COLO668 (cell line): ENCODE measurements at regions not wholly inside any gene's neighbourhood (a gene's known extent, or its start where the extent isn't known, plus 50 kb on each side); places are given as distances from the start of the nearest gene placed in this dataset.

Experiments used
- DNase-seq: peaks from one replicate; lab custom pipeline; 2025; ENCODE audit not compliant: unreplicated experiment; lab: John Stamatoyannopoulos, UW

DNA sequence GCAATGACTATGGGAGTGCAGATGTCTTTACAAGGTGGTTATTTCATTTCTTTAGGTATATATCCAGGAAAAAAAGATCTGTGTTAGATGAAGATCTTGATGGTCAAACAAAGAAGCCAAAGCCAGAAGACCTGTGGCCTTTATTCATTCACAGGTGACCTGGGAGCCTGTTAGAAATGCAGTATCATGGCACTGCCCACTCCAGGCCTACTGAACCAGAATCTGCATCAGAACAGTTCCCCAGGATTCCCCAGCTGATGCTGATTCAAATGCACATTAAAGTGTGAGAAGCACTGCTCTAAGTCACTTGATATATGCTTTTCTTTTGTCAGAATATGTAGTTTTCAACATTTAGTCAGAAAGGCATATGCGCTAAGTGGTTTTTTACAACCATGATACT lies 251.1 kb downstream of the IPMK start:
- no peak for DNase-seq

DNA sequence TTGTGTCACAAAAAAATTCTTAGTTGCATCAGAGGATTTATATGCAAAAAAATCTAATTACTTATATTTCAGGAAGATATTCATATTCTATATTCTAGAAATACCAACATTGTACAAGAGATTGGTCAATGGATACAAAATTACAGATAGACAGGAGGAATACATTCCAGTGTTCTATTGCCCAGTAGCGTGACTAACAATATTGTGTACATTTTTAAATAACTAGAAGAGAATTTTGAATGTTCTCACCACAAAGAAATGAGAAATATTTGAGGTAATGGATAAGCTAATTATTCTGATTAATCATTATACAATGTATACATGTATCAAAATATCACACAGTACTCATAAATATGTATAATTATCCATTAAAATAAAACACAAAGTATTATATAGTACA lies 253.3 kb downstream of the IPMK start:
- no peak for DNase-seq

GRCh38 chr10:58013406-58013805 lies 254.3 kb downstream of the IPMK start:
- no peak for DNase-seq

DNA sequence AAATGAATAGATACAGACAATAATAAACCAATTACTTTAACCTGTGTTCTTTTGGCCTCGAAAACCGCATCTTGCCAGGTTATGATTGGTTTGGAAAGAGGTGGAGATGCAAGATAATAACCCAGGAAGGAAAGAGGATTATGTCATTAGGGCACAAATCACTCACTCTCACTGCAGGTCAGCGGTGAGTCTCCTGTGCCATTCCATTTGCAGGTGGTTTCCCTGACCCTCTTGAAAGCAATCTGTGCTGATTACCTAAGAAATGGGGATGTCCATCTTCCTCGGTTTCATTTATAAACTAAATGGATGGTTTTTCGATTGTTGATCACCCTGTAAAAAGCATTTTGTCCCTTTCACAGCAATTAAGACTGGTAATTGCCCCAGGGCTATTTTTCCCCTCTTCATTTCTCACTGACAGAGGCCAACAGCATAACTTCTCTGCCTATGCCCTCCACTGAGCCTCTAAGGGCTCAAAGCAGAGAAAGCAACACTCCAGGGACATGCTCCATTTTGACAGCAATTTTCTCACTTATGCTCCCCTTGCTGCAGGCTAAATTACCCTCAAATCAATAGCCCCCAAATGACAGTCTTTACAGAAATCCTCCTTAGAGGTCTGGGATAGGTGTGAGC lies 257.5 kb downstream of the IPMK start:
- no peak for DNase-seq

DNA sequence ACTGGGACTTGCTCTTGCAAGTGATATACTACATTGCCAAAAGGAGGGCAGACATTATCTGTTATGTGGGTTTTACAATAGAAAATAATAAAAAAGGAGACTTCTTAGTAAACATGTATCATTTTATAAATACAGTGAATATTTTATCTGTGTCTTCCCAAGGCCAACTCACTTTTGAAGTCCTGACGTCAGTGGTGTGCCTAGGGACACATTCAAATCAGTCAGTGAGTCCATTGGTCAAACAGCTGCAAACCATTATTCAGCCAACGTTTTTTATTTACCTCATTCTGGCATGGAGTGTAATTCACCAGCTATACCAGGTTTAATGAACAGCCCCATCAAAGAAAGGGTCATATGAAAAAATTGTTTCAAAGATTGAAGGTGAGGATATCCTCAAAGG lies 263.7 kb downstream of the IPMK start:
- DNase-seq, result no peak

GRCh38 chr10:58001159-58001558 lies 266.5 kb downstream of the IPMK start:
- no peak for DNase-seq

DNA sequence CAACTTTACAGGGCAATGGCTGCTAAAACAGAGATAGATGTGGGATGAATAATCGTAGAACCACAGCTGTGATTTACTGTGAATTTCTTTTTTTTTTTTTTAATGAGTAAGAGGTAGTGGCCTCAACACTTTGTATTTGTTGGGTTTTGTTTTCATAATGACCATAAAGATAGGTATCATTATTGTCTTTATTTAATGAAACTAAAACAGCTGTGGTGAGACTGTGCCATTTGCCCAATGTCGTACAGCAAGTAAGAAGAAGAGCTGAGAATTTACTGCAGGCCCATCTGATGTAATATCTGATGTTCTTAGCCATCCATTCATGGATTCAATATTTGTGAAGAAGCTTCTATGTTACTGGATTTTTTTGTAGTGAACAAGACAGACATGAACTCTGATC lies 271.2 kb downstream of the IPMK start:
- no peak for DNase-seq

DNA sequence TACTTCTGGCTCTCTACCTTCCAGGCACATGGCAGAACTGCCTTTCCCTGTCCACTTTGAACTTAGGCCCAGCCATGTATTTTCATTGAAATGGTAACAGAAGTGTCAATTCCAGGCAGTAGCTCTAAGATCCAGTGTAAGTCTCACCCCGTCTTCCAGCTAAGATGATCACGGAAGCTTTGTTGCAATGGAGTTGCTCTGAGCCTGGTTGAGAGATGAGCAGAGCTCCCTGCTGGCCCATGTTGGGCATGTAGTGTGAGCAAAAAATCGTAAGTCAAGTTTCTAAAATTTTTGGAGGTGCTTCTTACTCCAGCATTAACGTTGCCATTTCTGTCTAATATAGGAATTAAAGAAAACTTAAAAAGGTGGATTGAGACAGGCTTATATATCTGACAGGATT lies 274.4 kb downstream of the IPMK start:
- DNase-seq, result no peak

DNA sequence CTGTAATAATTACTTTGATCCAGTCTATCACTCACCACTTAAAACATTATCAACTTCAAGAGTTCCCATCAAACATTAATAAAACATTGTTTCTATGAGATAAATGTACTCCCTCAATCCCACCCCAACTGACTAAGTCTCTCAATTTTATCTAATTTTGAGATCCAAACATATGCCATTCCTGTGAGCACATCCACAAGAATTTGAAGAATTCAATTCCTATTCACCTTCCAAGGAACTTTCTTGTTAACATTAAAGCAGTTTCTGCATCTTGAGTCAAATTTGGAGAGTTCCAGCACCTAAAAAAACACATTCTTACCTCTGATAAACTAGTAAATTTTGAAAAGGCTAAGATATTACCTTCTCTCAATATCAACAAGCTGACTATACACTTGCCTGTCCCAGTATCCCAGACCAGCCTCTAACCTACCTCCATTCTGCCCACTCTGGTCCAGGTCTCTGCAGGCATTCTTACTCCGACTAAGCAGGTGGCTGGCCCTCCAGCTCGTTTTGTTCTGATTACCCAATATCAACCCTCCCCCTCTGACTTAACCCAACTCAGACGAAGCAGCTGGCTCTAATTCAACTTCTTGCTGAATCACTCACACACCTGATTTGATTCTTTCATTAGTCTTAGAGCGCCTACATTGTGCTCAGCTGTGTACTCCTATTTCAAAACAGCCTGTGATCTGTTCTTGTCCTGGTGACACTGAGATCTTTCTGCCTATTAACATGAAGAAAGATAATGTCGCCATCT lies 275.2 kb downstream of the IPMK start:
- no peak for DNase-seq

DNA sequence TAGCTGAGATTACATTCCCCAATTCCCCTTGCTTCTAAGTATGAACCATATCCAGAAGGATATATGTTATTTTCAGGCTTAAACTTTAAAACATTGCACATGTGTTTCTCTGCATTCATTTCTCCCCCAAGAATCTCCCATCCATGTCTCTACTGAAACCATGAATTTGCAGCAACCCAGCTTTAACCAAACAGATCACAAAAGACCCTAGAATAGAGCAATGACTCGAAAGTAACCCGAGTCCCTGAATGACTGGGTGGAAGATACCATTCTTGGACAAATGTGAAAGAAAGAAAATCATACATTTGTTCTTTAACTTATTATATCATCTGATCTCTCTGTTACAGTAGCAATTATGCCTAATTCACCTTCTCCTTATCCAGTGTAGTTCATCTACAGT lies 278.7 kb downstream of the IPMK start:
- DNase-seq, result no peak

DNA sequence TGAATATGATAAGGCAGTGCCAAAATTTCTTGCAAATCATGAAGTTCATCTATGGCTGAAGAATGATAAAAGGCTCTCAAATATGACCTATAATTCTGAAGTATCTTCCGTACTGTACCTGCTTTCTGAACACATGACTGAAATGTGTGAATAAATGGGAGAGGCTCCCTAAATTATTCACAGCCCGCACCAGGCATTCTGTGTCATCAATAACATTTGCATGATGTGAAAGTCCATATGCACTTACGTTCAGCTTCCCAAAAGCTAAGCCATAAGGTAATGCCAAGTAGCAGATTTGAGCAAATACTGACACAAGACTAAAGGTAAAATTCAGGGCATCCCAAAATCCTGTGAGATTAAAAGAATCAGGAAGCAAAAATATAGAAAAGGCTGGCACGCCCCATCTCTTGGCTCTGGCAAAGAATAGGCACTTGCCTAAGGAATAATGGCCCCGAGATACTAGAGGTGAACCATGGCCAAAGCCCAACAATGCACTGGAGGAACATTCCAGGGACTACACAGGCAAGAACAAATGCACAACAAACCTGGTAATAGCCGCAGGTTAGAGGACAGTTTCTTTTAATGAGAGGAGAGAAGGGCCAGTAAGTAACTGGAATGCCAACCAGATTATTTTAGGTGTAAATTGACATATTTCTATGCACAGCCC lies 280.5 kb downstream of the IPMK start:
- no peak for DNase-seq

DNA sequence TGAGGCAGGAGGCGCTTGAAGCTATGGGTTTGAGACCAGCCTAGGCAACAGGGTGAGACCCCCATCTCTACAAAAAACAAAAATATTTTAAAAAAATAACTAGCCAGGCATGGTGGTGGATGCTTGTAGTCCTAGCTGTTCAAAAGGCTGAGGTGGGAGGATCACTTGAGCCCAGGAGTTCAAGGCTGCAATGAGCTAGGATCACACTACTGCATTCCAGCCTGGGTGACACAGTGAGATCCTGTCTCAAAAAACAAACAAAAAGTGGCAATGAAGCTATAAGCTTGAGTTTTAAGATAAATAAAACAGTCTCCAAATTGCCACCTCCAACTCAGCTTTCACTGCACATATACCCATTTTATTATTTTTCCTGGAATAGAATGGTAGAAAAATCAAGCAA lies 281.3 kb downstream of the IPMK start:
- no peak for DNase-seq

GRCh38 chr10:57983281-57983791 lies 284.4 kb downstream of the IPMK start:
- no peak for DNase-seq

- DNase-seq, result no peak
Measured at GRCh38 chr10:57982091-57982490, 285.6 kb downstream of the IPMK start.

DNA sequence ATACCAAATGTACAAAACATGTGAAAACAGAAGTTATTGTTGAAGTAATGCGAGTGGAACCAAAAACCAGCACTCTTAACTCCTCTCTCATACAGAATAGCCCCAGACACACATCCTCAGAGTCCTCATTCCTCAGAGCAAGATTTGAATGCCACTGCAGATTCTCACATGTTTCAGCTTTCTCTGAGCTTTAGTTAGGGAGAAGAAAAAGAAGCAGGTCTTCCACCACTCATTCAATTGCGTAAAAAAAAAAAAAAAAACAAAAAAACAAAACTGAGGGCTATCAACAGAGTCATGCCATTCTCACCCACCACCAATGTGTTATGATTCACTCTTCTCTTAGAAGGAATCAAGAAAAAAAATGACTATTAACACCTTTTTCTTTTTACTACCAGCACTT lies 287.7 kb downstream of the IPMK start:
- DNase-seq, result no peak

DNA sequence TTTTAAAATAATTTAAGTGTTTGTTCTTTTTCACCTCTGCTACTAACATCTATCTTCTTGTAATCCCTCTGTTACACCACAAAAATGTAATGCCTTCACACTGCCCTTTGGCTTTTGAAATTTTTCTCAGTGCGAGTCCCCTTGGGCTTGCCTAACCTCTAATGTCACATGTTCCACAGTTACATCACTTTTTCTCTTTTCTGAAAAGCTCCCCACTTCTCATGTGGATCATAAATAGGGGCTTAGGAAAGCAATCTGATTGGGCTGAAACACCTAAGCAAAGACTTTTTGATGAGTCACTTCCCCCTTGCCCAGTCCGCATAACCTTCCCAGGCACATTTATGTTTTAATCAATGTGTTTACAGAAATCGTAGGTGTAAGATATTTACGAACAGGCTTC lies 288.2 kb downstream of the IPMK start:
- no peak for DNase-seq

DNA sequence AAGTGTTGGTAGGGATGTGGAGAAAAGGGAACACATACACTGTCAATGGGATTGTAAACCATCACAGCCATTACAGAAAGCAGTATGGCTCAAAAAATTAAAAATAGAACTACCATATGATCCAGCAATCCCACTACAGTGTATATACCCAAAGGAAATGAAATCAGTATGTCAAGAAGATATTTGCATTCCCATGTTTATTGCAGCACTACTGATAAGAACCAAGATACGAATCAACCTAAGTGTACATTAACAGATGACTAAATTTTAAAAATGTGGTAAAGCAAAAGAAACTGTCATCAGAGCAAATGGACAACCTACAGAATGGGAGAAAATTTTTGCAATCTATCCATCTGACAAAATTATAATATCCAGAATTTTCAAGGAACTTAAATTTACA lies 290.4 kb downstream of the IPMK start:
- no peak for DNase-seq

DNA sequence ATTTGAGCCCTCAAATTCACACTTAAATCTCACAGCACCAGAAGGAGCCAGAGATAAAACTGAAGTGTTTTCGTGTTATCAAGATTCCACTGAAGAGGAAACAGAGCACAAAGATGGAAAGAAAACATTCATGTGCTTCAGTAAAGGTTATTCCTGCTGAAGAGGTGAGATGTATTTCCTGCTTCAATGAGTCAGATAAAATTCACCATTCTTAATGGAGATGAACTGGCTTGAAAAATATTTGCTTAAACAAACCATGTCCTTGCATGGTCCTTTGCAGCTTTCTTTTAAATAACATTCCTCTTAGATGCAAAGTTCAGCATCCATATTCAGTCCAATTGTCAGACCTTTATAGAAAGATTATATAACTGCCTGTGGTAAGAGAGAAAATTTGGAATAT lies 294.2 kb downstream of the IPMK start:
- DNase-seq, result no peak

DNA sequence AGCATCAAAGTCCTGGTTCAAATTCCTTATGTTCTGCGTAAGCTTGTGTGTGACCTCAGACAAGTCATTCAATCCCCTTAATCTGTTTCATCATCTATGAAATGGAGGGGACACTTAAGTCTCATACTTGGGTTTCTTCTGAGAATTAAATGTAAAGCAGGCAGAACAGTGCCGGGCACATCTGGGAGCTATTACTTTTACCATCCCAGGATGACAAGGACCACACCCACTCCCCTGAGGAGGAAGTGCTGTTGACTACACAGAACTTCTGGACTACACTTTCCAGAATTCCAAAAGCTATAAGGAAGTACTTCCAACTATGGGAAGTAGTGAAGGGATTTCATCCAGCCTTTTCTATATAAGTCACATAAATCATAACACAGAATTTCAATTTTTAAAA lies 294.9 kb downstream of the IPMK start:
- no peak for DNase-seq

GRCh38 chr10:57968328-57969016 lies 299.2 kb downstream of the IPMK start:
- DNase-seq, result no peak

- DNase-seq, result no peak
Measured at GRCh38 chr10:57964351-57964750, 303.3 kb downstream of the IPMK start.

DNA sequence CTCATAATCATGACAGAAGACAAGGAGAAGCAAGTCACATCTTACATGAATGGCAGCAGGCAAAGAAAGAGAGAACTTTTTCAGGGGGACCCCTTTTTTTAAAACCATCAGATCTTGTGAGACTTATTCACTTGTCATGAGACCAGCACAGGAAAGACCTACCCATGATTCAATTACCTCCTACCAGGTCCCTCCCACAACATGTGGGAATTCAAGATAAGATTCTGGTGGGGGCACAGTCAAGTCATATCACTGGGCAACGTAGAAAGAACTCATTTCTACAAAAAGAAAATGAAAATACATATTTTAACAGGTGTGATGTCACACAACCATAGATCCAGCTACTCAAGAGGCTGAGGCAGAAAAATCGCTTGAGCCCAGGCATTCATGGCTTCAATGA lies 304.1 kb downstream of the IPMK start:
- no peak for DNase-seq
